ENCODE measurements at regions not wholly inside any gene's neighbourhood (a gene's known extent, or its start where the extent isn't known, plus 50 kb on each side); places are given as distances from the start of the nearest gene placed in this dataset.

DNA sequence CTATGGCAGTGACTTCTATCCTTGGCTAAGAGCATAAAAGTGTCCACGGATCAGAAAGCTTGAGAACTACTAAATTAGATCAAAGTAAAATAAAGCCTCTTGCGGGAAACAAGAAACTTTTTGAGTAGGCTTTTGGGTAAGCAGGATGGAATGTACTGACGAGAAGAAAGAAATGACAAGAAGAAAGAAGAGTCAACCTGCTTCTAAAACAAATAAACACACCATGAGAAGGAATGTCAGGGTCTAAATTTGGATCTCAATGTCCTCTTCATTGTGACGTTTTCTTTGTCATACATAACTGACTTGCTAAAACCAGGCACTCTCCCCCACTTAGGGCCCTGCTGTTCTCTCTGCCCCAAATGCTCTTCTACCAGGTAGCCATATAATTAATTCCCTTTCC lies 290.1 kb upstream of the PTGER4 start:
- in situ Hi-C loops (cut with MboI; ENCODE audit: low pct_ligation_motif_present in 1 of 4, low pct_unique_long_range_greater_than_20kb in 1 of 4, low sequenced_read_pairs in 3 of 4): loop anchor here in 1 of 4 donors (25.0 kb wide), 1 partner anchor 298 kb away; the partner anchor contains the start of gene PTGER4
- no peak overlapping the region for H3K4me3 ChIP-seq
- TF ChIP-seq POLR2AphosphoS5 (IDR thresholded peaks at IDR 0.05) (no peak), EP300 (IDR thresholded peaks at IDR 0.05; ENCODE audit: low read depth) (no peak), POLR2A (IDR thresholded peaks at IDR 0.05) (no peak)
- TF ChIP-seq, protein P1, sequence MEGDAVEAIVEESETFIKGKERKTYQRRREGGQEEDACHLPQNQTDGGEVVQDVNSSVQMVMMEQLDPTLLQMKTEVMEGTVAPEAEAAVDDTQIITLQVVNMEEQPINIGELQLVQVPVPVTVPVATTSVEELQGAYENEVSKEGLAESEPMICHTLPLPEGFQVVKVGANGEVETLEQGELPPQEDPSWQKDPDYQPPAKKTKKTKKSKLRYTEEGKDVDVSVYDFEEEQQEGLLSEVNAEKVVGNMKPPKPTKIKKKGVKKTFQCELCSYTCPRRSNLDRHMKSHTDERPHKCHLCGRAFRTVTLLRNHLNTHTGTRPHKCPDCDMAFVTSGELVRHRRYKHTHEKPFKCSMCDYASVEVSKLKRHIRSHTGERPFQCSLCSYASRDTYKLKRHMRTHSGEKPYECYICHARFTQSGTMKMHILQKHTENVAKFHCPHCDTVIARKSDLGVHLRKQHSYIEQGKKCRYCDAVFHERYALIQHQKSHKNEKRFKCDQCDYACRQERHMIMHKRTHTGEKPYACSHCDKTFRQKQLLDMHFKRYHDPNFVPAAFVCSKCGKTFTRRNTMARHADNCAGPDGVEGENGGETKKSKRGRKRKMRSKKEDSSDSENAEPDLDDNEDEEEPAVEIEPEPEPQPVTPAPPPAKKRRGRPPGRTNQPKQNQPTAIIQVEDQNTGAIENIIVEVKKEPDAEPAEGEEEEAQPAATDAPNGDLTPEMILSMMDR (IDR thresholded peaks at IDR 0.05): no peak

GRCh38 chr5:40386289-40386688 lies 293.4 kb upstream of the PTGER4 start:
- H3K9me3 ChIP-seq: no peaks in the 10 kb centered on the region
- TF ChIP-seq EP300 (IDR thresholded peaks at IDR 0.05; ENCODE audit: low read depth): no peak
- TF ChIP-seq, protein P1 (IDR thresholded peaks at IDR 0.05): no peak
- TF ChIP-seq POLR2AphosphoS5 (IDR thresholded peaks at IDR 0.05): no peak
- no peak for TF ChIP-seq POLR2A (IDR thresholded peaks at IDR 0.05)
- H3K4me1 ChIP-seq: peaks cover 3 to 29% (median 5%) of the 10 kb centered on the region in 4 donors
- no peaks in the 10 kb centered on the region for H3K36me3 ChIP-seq
- peak overlapping the region in 2 of 4 donors; percentile 6 to 29 for H3K27ac ChIP-seq
- 70 to 71% methylated on average over 1 to 3 of the region's 3 CpGs for WGBS, 2 donors (ENCODE audit: low coverage in 1 of 2)
- H3K4me3 ChIP-seq: no peak overlapping the region
- in situ Hi-C loops (cut with MboI; ENCODE audit: low pct_ligation_motif_present in 1 of 4, low pct_unique_long_range_greater_than_20kb in 1 of 4, low sequenced_read_pairs in 3 of 4) (loop anchor here in 1 of 4 donors (25.0 kb wide), 1 partner anchor 301 kb away; the partner anchor contains the start of gene PTGER4), intact Hi-C loops (cut with DNase I; ENCODE audit: low total_unique reads) (no loop called here)
- no peaks in the 10 kb centered on the region for H3K27me3 ChIP-seq
- no peak for DNase-seq

More for the DNA sequence above, 290.1 kb upstream of the PTGER4 start:
- 84 to 100% methylated on average over 4 of the region's 4 CpGs for WGBS, 2 donors (ENCODE audit: low coverage in 1 of 2)
- Histone ChIP-seq H3K4me1 (peaks cover 0 to 16% (median 2%) of the 10 kb centered on the region in 4 donors), H3K27me3 (no peaks in the 10 kb centered on the region), H3K9me3 (no peaks in the 10 kb centered on the region), H3K36me3 (no peaks in the 10 kb centered on the region), H3K27ac (no peak overlapping the region)
- no peak for DNase-seq
- intact Hi-C loops (cut with DNase I; ENCODE audit: low total_unique reads): loop anchor here (1.0 kb wide), 1 partner anchor 12 kb away; no protein-coding TSS in a partner anchor

DNA sequence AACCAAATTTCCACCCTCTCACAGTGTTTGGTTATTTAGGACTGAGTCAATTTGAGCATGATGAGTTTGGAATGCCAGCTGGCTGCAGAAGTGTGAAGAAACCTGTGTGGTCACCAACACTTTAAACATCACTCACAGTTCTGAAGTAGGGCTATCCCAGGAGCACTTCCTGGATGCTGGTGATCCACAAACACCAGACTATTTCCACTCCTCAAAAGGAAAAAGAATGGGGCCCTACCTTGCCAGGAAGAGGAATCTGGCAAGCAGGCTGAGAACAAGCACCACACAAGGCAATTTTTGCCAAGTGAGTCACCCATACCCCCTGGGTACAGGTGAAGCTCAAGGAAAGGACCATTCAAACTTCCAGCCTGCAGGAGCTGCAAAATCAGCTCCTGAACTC lies 294.2 kb upstream of the PTGER4 start:
- in situ Hi-C loops (cut with MboI; ENCODE audit: low pct_ligation_motif_present in 1 of 4, low pct_unique_long_range_greater_than_20kb in 1 of 4, low sequenced_read_pairs in 3 of 4): loop anchor here in 1 of 4 donors (25.0 kb wide), 1 partner anchor 302 kb away; the partner anchor contains the start of gene PTGER4
- peak overlapping the region in 3 of 4 donors; percentile 2 to 29 (median 6) for H3K27ac ChIP-seq

GRCh38 chr5:40384782-40385390 lies 294.8 kb upstream of the PTGER4 start:
- peak overlapping the region in 1 of 4 donors; percentile 12 for H3K27ac ChIP-seq
- peaks cover 3 to 29% (median 5%) of the 10 kb centered on the region in 4 donors for H3K4me1 ChIP-seq
- no peaks in the 10 kb centered on the region for H3K9me3 ChIP-seq
- intact Hi-C loops (cut with DNase I; ENCODE audit: low total_unique reads): no loop called here
- DNase-seq: no peak
- in situ Hi-C loops (cut with MboI; ENCODE audit: low pct_ligation_motif_present in 1 of 4, low pct_unique_long_range_greater_than_20kb in 1 of 4, low sequenced_read_pairs in 3 of 4): loop anchor here in 1 of 4 donors (25.0 kb wide), 1 partner anchor 302 kb away; the partner anchor contains the start of gene PTGER4
- TF ChIP-seq POLR2A (IDR thresholded peaks at IDR 0.05): no peak
- TF ChIP-seq, protein P1 (IDR thresholded peaks at IDR 0.05): no peak
- TF ChIP-seq EP300 (IDR thresholded peaks at IDR 0.05; ENCODE audit: low read depth): no peak
- no peak for TF ChIP-seq POLR2AphosphoS5 (IDR thresholded peaks at IDR 0.05)
- WGBS, 2 donors (ENCODE audit: low coverage in 1 of 2): 46 to 71% methylated on average over 3 of the region's 3 CpGs
- H3K36me3 ChIP-seq: no peaks in the 10 kb centered on the region
- H3K4me3 ChIP-seq: no peak overlapping the region
- H3K27me3 ChIP-seq: no peaks in the 10 kb centered on the region

More for the DNA sequence above, 294.2 kb upstream of the PTGER4 start:
- TF ChIP-seq, protein P1 (IDR thresholded peaks at IDR 0.05): no peak
- TF ChIP-seq EP300 (IDR thresholded peaks at IDR 0.05; ENCODE audit: low read depth) (no peak), POLR2A (IDR thresholded peaks at IDR 0.05) (no peak), POLR2AphosphoS5 (IDR thresholded peaks at IDR 0.05) (no peak)
- no peak overlapping the region for H3K4me3 ChIP-seq
- intact Hi-C loops (cut with DNase I; ENCODE audit: low total_unique reads): no loop called here
- H3K4me1 ChIP-seq: peaks cover 3 to 29% (median 5%) of the 10 kb centered on the region in 4 donors
- DNase-seq: no peak
- H3K27me3 ChIP-seq: no peaks in the 10 kb centered on the region
- H3K36me3 ChIP-seq: no peaks in the 10 kb centered on the region
- no peaks in the 10 kb centered on the region for H3K9me3 ChIP-seq

All from transverse colon (tissue), 4 donors.